Neural cell (in vitro differentiated cells): ENCODE measurements at regions not wholly inside any gene's neighbourhood (a gene's known extent, or its start where the extent isn't known, plus 50 kb on each side); places are given as distances from the start of the nearest gene placed in this dataset.

Experiments
- EZH2 ChIP-seq: fragments of 200-600, 300-800 bp; shearing (Covaris generic), sonication (generic); IDR thresholded peaks from 2 replicates; pipeline ENCODE4 v1.6.1; 2014; ENCODE audit warnings: antibody characterized with exemption, low read length, borderline replicate concordance, mild to moderate bottlenecking; ENCODE audit not compliant: insufficient read depth, poor library complexity, severe bottlenecking
- POLR2AphosphoS5 ChIP-seq: IDR thresholded peaks from 2 replicates; pipeline ENCODE4 v1.6.1; 2012
- RAD21 ChIP-seq: fragments of 450-650 bp; conservative IDR thresholded peaks from 2 replicates; pipeline ENCODE4 v1.6.1; 2014; ENCODE audit warnings: antibody characterized with exemption, mild to moderate bottlenecking, moderate library complexity
- TF ChIP-seq, protein P1 (sequence below): fragments of 450-650 bp; IDR thresholded peaks from 2 replicates; pipeline ENCODE4 v1.5.1; 2014; ENCODE audit warnings: antibody characterized with exemption, mild to moderate bottlenecking, moderate library complexity; ENCODE audit not compliant: poor library complexity, severe bottlenecking
- TF ChIP-seq, protein P2 (sequence below): IDR thresholded peaks from 2 replicates; pipeline ENCODE4 v1.6.1; 2012; ENCODE audit warnings: borderline replicate concordance

DNA sequence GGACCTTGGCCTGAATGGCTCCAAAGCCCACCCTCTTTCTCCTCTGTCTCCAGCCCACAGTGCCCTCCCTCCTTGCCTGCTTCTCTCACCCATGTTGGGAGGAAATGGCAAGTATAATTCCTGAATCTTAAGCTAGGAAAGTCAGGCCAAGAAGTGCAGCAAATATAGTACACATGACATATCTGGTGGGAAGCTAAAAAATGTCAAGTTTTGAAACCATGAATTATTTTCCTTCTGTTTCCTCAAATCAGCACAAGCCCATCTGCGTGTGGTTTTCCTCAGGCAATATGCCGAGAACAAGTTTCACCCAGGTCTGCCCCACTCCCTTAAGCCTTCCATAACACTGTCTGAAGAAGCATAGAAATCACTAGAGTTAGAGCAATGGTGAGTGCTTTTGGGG, 502.8 kb upstream of the CDH11 start:
- TF ChIP-seq, protein P1, sequence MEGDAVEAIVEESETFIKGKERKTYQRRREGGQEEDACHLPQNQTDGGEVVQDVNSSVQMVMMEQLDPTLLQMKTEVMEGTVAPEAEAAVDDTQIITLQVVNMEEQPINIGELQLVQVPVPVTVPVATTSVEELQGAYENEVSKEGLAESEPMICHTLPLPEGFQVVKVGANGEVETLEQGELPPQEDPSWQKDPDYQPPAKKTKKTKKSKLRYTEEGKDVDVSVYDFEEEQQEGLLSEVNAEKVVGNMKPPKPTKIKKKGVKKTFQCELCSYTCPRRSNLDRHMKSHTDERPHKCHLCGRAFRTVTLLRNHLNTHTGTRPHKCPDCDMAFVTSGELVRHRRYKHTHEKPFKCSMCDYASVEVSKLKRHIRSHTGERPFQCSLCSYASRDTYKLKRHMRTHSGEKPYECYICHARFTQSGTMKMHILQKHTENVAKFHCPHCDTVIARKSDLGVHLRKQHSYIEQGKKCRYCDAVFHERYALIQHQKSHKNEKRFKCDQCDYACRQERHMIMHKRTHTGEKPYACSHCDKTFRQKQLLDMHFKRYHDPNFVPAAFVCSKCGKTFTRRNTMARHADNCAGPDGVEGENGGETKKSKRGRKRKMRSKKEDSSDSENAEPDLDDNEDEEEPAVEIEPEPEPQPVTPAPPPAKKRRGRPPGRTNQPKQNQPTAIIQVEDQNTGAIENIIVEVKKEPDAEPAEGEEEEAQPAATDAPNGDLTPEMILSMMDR = no peak
- TF ChIP-seq RAD21 (no peak), EZH2 (no peak), POLR2AphosphoS5 (no peak)
- TF ChIP-seq, protein P2, sequence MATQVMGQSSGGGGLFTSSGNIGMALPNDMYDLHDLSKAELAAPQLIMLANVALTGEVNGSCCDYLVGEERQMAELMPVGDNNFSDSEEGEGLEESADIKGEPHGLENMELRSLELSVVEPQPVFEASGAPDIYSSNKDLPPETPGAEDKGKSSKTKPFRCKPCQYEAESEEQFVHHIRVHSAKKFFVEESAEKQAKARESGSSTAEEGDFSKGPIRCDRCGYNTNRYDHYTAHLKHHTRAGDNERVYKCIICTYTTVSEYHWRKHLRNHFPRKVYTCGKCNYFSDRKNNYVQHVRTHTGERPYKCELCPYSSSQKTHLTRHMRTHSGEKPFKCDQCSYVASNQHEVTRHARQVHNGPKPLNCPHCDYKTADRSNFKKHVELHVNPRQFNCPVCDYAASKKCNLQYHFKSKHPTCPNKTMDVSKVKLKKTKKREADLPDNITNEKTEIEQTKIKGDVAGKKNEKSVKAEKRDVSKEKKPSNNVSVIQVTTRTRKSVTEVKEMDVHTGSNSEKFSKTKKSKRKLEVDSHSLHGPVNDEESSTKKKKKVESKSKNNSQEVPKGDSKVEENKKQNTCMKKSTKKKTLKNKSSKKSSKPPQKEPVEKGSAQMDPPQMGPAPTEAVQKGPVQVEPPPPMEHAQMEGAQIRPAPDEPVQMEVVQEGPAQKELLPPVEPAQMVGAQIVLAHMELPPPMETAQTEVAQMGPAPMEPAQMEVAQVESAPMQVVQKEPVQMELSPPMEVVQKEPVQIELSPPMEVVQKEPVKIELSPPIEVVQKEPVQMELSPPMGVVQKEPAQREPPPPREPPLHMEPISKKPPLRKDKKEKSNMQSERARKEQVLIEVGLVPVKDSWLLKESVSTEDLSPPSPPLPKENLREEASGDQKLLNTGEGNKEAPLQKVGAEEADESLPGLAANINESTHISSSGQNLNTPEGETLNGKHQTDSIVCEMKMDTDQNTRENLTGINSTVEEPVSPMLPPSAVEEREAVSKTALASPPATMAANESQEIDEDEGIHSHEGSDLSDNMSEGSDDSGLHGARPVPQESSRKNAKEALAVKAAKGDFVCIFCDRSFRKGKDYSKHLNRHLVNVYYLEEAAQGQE = no peak
